ENCODE measurements at regions not wholly inside any gene's neighbourhood (a gene's known extent, or its start where the extent isn't known, plus 50 kb on each side); places are given as distances from the start of the nearest gene placed in this dataset.

DNA sequence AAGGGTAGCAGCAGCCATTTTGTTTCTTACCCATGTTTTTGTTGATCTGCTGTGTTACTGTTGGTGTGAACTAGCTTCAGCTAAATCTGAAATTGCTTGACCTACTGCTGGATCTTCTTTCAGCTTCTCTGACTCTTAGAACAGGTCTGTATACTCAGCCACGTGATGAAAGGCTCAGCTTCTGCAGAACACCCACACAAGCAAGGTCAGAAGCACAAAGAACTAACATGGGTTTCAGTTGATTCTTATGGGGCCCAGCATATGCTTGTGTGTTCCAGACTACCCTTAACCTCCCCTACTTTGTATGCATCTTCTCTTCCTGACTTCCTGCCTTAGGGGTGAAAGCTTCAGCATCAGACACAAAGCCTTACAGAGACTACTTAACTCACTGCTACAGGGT is 186.8 kb downstream of the HGF start:
- TF ChIP-seq, protein P1, sequence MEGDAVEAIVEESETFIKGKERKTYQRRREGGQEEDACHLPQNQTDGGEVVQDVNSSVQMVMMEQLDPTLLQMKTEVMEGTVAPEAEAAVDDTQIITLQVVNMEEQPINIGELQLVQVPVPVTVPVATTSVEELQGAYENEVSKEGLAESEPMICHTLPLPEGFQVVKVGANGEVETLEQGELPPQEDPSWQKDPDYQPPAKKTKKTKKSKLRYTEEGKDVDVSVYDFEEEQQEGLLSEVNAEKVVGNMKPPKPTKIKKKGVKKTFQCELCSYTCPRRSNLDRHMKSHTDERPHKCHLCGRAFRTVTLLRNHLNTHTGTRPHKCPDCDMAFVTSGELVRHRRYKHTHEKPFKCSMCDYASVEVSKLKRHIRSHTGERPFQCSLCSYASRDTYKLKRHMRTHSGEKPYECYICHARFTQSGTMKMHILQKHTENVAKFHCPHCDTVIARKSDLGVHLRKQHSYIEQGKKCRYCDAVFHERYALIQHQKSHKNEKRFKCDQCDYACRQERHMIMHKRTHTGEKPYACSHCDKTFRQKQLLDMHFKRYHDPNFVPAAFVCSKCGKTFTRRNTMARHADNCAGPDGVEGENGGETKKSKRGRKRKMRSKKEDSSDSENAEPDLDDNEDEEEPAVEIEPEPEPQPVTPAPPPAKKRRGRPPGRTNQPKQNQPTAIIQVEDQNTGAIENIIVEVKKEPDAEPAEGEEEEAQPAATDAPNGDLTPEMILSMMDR (conservative IDR thresholded peaks at IDR 0.05 in 1 of 2, IDR thresholded peaks at IDR 0.05 in 1 of 2; ENCODE audit: low read depth in 1 of 2, low read length in 2 of 2), result no peak
- TF ChIP-seq EZH2 (IDR thresholded peaks at IDR 0.05; ENCODE audit: low read length, missing control alignments), result no peak

Data from fibroblast of lung (primary cell).